SIG-M5 treated with dmso at 0.1 percent for 504 hours (cell line): ENCODE measurements at regions not wholly inside any gene's neighbourhood (a gene's known extent, or its start where the extent isn't known, plus 50 kb on each side); places are given as distances from the start of the nearest gene placed in this dataset.
"Not testable (repeated sequence)": the region's sequence is repeated elsewhere in the genome, so short reads cannot be mapped to it uniquely, and the experiment has no call there.

ENCODE experiments used
- DNase-seq: peaks from one replicate; lab custom pipeline; 2025; ENCODE audit not compliant: unreplicated experiment; lab: John Stamatoyannopoulos, UW

GRCh38 chr13:66154976-66155375 is 1075.2 kb downstream of the PCDH9 start:
- no peak for DNase-seq

GRCh38 chr13:66154354-66154753 is 1075.8 kb downstream of the PCDH9 start:
- DNase-seq = no peak

- no peak for DNase-seq
Measured at GRCh38 chr13:66152596-66152995, 1077.5 kb downstream of the PCDH9 start.

- DNase-seq = not testable (repeated sequence)
Measured at GRCh38 chr13:66144357-66144756, 1085.8 kb downstream of the PCDH9 start.

- no peak for DNase-seq
Measured at GRCh38 chr13:66139701-66140100, 1090.4 kb downstream of the PCDH9 start.

GRCh38 chr13:66139250-66139649 is 1090.9 kb downstream of the PCDH9 start:
- no peak for DNase-seq

- peak; percentile 17 for DNase-seq
Measured at GRCh38 chr13:66138172-66138811, 1091.8 kb downstream of the PCDH9 start.

- no peak for DNase-seq
Measured at GRCh38 chr13:66137384-66137783, 1092.8 kb downstream of the PCDH9 start.

GRCh38 chr13:66128692-66129269 is 1101.4 kb downstream of the PCDH9 start:
- DNase-seq = no peak

- no peak for DNase-seq
Measured at GRCh38 chr13:66128201-66128600, 1101.9 kb downstream of the PCDH9 start.

- no peak for DNase-seq
Measured at GRCh38 chr13:66117563-66117962, 1112.6 kb downstream of the PCDH9 start.

- DNase-seq = no peak
Measured at GRCh38 chr13:66113882-66114526, 1116.1 kb downstream of the PCDH9 start.

GRCh38 chr13:66111628-66112027 is 1118.5 kb downstream of the PCDH9 start:
- DNase-seq = no peak

GRCh38 chr13:66106246-66106645 is 1123.9 kb downstream of the PCDH9 start:
- DNase-seq = no peak

- DNase-seq = no peak
Measured at GRCh38 chr13:66102864-66103263, 1127.3 kb downstream of the PCDH9 start.

GRCh38 chr13:66099825-66100224 is 1130.3 kb downstream of the PCDH9 start:
- no peak for DNase-seq

GRCh38 chr13:66098931-66099628 is 1131.1 kb downstream of the PCDH9 start:
- no peak for DNase-seq

GRCh38 chr13:66089711-66090110 is 1140.4 kb downstream of the PCDH9 start:
- no peak for DNase-seq

- DNase-seq = no peak
Measured at GRCh38 chr13:66087269-66087710, 1142.8 kb downstream of the PCDH9 start.

- no peak for DNase-seq
Measured at GRCh38 chr13:66077132-66077689, 1152.9 kb downstream of the PCDH9 start.

- DNase-seq = peak; percentile 74
Measured at GRCh38 chr13:66076417-66076816, 1153.7 kb downstream of the PCDH9 start.
